ENCODE measurements at regions not wholly inside any gene's neighbourhood (a gene's known extent, or its start where the extent isn't known, plus 50 kb on each side); places are given as distances from the start of the nearest gene placed in this dataset.

DNA sequence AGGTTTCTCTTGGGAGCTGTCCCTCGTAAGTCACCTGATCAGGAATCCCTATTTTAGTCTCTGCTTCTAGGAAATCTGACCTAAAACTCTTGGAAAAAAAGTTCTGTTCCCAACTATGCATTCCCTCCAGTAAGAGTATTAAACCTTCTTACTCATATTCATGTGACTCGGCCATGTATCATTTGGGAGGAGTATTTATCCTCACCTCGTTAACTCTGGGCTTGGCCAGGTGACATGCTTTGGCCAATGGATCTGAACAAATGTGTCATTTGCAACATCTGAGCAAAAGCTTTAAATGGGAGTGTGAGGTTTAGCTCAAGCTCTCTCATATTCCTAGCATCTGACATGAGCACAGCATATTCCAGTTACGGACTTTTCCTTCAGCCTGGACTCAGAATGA lies 226.8 kb downstream of the NUAK1 start:
- no peaks in the 10 kb centered on the region for H3K27me3 ChIP-seq
- DNase-seq (no peak), ATAC-seq (no peak)
- H3K4me1 ChIP-seq, result no peaks in the 10 kb centered on the region
- intact Hi-C loops (cut with DNase I), result no loop called here
- no peaks in the 10 kb centered on the region for H3K36me3 ChIP-seq
- no peaks in the 10 kb centered on the region for H3K9me3 ChIP-seq
- H3K27ac ChIP-seq, result no peak overlapping the region
- TF ChIP-seq, protein P1, sequence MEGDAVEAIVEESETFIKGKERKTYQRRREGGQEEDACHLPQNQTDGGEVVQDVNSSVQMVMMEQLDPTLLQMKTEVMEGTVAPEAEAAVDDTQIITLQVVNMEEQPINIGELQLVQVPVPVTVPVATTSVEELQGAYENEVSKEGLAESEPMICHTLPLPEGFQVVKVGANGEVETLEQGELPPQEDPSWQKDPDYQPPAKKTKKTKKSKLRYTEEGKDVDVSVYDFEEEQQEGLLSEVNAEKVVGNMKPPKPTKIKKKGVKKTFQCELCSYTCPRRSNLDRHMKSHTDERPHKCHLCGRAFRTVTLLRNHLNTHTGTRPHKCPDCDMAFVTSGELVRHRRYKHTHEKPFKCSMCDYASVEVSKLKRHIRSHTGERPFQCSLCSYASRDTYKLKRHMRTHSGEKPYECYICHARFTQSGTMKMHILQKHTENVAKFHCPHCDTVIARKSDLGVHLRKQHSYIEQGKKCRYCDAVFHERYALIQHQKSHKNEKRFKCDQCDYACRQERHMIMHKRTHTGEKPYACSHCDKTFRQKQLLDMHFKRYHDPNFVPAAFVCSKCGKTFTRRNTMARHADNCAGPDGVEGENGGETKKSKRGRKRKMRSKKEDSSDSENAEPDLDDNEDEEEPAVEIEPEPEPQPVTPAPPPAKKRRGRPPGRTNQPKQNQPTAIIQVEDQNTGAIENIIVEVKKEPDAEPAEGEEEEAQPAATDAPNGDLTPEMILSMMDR (IDR thresholded peaks at IDR 0.05), result no peak
- no peak overlapping the region for H3K4me3 ChIP-seq

DNA sequence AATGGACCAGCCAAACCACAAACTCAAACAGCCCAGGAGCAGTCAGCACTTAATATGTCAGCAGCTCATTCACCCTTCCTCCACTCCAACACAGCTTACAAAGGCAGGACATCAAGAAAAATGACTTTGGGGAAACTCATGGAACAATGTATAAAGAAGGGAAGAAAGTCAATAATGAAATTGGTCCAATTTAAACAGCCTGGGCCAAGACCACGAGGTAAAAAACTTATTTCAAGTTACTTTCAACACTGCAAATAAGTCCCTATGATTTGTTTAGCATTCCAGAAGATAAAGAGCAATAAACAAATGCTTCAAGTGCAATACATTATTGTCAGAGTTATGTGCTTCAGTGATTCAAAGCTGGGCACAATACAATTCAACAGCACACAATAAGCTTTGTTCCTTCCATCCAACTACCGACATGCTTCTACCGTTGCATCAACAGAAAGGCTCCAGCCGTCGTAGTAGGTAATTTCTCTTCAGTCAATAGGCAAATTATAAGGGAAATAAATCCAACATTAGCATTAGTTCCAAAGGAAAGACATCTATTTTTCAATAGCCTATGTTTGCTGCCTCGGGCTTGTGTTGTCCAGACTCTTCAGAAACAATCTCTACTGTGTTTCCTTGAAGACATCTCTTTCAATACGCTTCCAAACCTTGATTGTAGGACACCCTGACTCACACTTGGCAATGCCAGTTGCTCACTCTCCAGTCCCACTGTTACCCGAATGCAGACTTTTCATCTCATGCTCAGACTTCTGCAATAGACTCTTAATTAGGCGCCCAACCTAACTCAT lies 225.7 kb downstream of the NUAK1 start:
- Histone ChIP-seq H3K4me3 (no peak overlapping the region), H3K27ac (no peak overlapping the region), H3K9me3 (no peaks in the 10 kb centered on the region), H3K4me1 (no peaks in the 10 kb centered on the region), H3K27me3 (no peaks in the 10 kb centered on the region), H3K36me3 (no peaks in the 10 kb centered on the region)
- intact Hi-C loops (cut with DNase I), result no loop called here
- TF ChIP-seq, protein P1 (IDR thresholded peaks at IDR 0.05), result no peak
- no peak for ATAC-seq
- DNase-seq, result no peak

DNA sequence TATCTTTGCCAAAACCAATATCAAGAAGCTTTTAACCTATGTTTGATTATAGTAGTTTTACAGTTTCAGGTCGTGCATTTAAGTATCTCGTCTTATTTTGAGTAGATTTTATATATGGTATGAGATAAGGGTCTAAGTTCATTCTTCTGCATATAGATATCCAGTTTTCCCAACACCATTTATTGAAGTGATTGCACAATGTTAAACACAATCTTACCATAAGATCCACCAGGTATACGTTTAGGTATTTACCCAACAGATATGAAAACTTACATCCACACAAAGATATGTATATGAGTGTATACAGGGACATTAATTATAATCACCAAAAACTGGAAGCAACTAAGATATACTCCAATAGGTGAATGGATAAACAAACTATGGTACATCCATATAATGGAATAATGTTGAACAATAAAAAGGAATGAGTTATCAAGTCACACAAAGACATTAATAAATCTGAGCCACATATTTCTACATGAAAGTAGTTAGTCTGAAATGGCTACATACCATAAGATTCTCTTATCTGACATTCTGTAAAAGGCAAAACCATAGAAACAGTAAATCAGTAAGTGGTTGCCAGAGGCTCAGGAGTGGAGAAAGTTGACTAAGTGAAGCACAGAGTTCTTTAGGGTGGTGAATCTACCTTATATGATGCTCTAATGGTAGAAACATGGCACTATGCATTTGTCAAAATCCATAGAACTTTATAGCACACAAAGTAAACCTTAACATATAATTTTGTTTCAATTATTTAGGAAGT lies 222.6 kb downstream of the NUAK1 start:
- Histone ChIP-seq H3K27ac (no peak overlapping the region), H3K4me3 (no peak overlapping the region), H3K4me1 (no peaks in the 10 kb centered on the region), H3K27me3 (no peaks in the 10 kb centered on the region), H3K9me3 (no peaks in the 10 kb centered on the region), H3K36me3 (no peaks in the 10 kb centered on the region)
- intact Hi-C loops (cut with DNase I), result no loop called here
- no peak for DNase-seq
- TF ChIP-seq, protein P1 (IDR thresholded peaks at IDR 0.05), result no peak
- ATAC-seq, result no peak

DNA sequence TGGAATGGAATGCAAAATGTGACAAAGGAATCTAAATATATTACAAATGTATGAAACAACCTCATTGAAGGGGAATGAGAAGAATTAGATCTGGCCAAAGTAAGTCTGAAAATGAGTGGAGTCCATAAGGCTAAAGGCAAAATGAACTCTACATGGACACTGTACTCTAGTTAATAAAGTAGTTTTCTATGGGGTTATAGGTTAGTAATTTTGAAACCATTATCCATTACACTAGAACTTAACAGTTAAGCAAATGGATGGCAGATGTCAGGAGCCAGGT lies 222.1 kb downstream of the NUAK1 start:
- intact Hi-C loops (cut with DNase I), result no loop called here
- no peak overlapping the region for H3K4me3 ChIP-seq
- TF ChIP-seq, protein P1 (IDR thresholded peaks at IDR 0.05), result no peak
- no peaks in the 10 kb centered on the region for H3K36me3 ChIP-seq
- H3K27me3 ChIP-seq, result no peaks in the 10 kb centered on the region
- no peaks in the 10 kb centered on the region for H3K4me1 ChIP-seq
- H3K9me3 ChIP-seq, result no peaks in the 10 kb centered on the region
- DNase-seq (no peak), ATAC-seq (no peak)
- no peak overlapping the region for H3K27ac ChIP-seq

DNA sequence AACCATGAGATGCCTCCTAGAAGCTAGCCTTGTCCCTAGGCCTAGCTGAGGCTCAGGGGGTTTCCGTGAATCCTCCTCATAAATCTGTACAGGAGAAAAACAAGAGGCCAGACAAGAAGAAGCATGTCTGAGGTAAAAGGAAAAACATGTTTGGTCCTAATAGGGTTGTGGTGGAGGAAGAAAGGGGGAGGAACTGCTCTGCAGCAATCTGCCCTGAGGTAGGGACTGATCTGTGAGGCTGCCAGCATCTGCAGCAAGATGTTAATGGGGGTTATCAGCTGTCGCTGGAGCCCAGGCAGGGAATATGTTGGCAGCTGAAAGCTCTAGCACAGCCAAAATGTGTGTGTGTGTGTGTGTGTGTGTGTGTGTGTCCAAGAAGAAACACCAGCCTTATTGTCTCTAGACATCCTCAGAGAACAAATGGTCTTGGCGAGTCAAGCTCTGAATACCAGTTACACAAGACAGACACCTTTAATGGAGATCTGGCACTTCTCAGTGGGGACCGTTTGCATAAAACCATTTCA lies 218.5 kb downstream of the NUAK1 start:
- no peak for ATAC-seq
- TF ChIP-seq, protein P1 (IDR thresholded peaks at IDR 0.05), result no peak
- H3K27ac ChIP-seq, result no peak overlapping the region

More for the DNA sequence above, 218.5 kb downstream of the NUAK1 start:
- H3K9me3 ChIP-seq, result no peaks in the 10 kb centered on the region
- no peaks in the 10 kb centered on the region for H3K36me3 ChIP-seq
- H3K27me3 ChIP-seq, result no peaks in the 10 kb centered on the region
- H3K4me1 ChIP-seq, result no peaks in the 10 kb centered on the region
- DNase-seq, result no peak
- intact Hi-C loops (cut with DNase I), result no loop called here
- H3K4me3 ChIP-seq, result no peak overlapping the region
